ENCODE measurements at regions not wholly inside any gene's neighbourhood (a gene's known extent, or its start where the extent isn't known, plus 50 kb on each side); places are given as distances from the start of the nearest gene placed in this dataset.

- Mint-ChIP-seq H3K27me3 (ENCODE audit: insufficient read depth) (peaks cover 2% of the 10 kb centered on the region), H3K4me3 (no peak overlapping the region), H3K9me3 (peaks cover 9% of the 10 kb centered on the region), H3K27ac (no peak overlapping the region), H3K4me1 (ENCODE audit: low read depth) (no peaks in the 10 kb centered on the region), H3K36me3 (ENCODE audit: low read depth) (no peaks in the 10 kb centered on the region)
- no peak for DNase-seq (ENCODE audit: low spot score)
- intact Hi-C loops (cut with micrococcal nuclease), result no loop called here
These were observed 257.5 kb downstream of the CDH11 start for GRCh38 chr16:64864232-64864809.

DNA sequence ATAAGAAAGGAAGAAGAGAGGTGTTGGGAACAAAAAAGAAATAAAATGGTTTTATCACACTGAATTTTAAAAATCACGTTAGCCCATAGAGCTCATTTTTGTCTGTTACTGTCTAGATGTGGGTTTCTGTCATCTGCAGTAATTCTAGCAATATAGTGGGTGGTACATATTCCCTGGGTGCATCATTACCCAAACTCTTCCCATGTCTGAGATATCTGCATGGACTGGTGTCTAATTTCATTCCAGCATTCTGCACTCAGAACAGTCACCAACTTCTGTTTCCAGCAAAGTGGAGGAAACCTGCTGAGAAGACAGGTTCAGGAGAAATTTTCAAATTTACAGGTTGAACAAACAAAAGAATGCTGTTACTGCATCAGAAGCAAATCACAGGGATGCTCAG is 263.8 kb downstream of the CDH11 start:
- H3K4me3 Mint-ChIP-seq, result no peak overlapping the region
- peaks cover 11% of the 10 kb centered on the region for H3K9me3 Mint-ChIP-seq
- intact Hi-C loops (cut with micrococcal nuclease), result no loop called here
- no peaks in the 10 kb centered on the region for H3K36me3 Mint-ChIP-seq (ENCODE audit: low read depth)
- H3K27me3 Mint-ChIP-seq (ENCODE audit: insufficient read depth), result peaks cover 2% of the 10 kb centered on the region
- DNase-seq (ENCODE audit: low spot score), result no peak
- no peak overlapping the region for H3K27ac Mint-ChIP-seq
- no peaks in the 10 kb centered on the region for H3K4me1 Mint-ChIP-seq (ENCODE audit: low read depth)

- H3K4me3 Mint-ChIP-seq, result no peak overlapping the region
- H3K36me3 Mint-ChIP-seq (ENCODE audit: low read depth), result no peaks in the 10 kb centered on the region
- no peaks in the 10 kb centered on the region for H3K4me1 Mint-ChIP-seq (ENCODE audit: low read depth)
- H3K9me3 Mint-ChIP-seq, result peaks cover 11% of the 10 kb centered on the region
- DNase-seq (ENCODE audit: low spot score), result no peak
- H3K27me3 Mint-ChIP-seq (ENCODE audit: insufficient read depth), result peaks cover 2% of the 10 kb centered on the region
- intact Hi-C loops (cut with micrococcal nuclease), result no loop called here
- no peak overlapping the region for H3K27ac Mint-ChIP-seq
These were observed 264.5 kb downstream of the CDH11 start for GRCh38 chr16:64857411-64857810.

DNA sequence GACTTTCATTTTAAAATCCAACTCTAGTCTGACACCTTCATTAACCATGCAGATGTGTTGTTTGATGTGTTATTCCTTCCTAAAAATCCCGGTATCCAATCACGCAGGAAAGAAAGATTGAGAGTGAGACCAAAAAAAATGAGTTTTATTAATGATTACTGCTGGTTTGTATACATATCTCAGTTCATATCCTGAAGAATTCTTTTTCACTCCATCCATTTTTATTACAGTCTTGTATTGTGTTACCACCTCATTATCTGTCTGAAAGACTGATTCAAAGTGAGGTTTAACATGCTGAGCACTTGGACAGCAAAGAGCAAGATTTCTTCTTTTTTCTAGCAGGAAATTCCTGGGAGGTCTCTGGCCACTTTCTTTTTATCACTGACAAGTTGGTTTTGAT is 268.3 kb downstream of the CDH11 start:
- Mint-ChIP-seq H3K36me3 (ENCODE audit: low read depth) (no peaks in the 10 kb centered on the region), H3K4me3 (no peak overlapping the region), H3K27me3 (ENCODE audit: insufficient read depth) (no peaks in the 10 kb centered on the region), H3K9me3 (peaks cover 11% of the 10 kb centered on the region), H3K27ac (no peak overlapping the region), H3K4me1 (ENCODE audit: low read depth) (no peaks in the 10 kb centered on the region)
- intact Hi-C loops (cut with micrococcal nuclease), result no loop called here
- DNase-seq (ENCODE audit: low spot score), result no peak

GRCh38 chr16:64846966-64847365 is 274.9 kb downstream of the CDH11 start:
- no peak overlapping the region for H3K27ac Mint-ChIP-seq
- H3K4me1 Mint-ChIP-seq (ENCODE audit: low read depth), result no peaks in the 10 kb centered on the region
- H3K27me3 Mint-ChIP-seq (ENCODE audit: insufficient read depth), result no peaks in the 10 kb centered on the region
- no peak overlapping the region for H3K4me3 Mint-ChIP-seq
- H3K9me3 Mint-ChIP-seq, result peaks cover 16% of the 10 kb centered on the region
- DNase-seq (ENCODE audit: low spot score), result no peak
- intact Hi-C loops (cut with micrococcal nuclease), result no loop called here
- no peaks in the 10 kb centered on the region for H3K36me3 Mint-ChIP-seq (ENCODE audit: low read depth)

- no peak for DNase-seq (ENCODE audit: low spot score)
- Mint-ChIP-seq H3K4me1 (ENCODE audit: low read depth) (no peaks in the 10 kb centered on the region), H3K9me3 (peaks cover 21% of the 10 kb centered on the region), H3K27me3 (ENCODE audit: insufficient read depth) (no peaks in the 10 kb centered on the region), H3K27ac (no peak overlapping the region), H3K4me3 (no peak overlapping the region), H3K36me3 (ENCODE audit: low read depth) (no peaks in the 10 kb centered on the region)
- intact Hi-C loops (cut with micrococcal nuclease), result no loop called here
These were observed 276.8 kb downstream of the CDH11 start for GRCh38 chr16:64845071-64845470.

GRCh38 chr16:64841482-64841881 is 280.4 kb downstream of the CDH11 start:
- Mint-ChIP-seq H3K4me1 (ENCODE audit: low read depth) (no peaks in the 10 kb centered on the region), H3K36me3 (ENCODE audit: low read depth) (no peaks in the 10 kb centered on the region), H3K27me3 (ENCODE audit: insufficient read depth) (no peaks in the 10 kb centered on the region), H3K4me3 (no peak overlapping the region), H3K9me3 (peaks cover 34% of the 10 kb centered on the region), H3K27ac (no peak overlapping the region)
- DNase-seq (ENCODE audit: low spot score), result no peak
- intact Hi-C loops (cut with micrococcal nuclease), result no loop called here

GRCh38 chr16:64841071-64841470 is 280.8 kb downstream of the CDH11 start:
- peaks cover 36% of the 10 kb centered on the region for H3K9me3 Mint-ChIP-seq
- no peaks in the 10 kb centered on the region for H3K36me3 Mint-ChIP-seq (ENCODE audit: low read depth)
- intact Hi-C loops (cut with micrococcal nuclease), result no loop called here
- DNase-seq (ENCODE audit: low spot score), result no peak
- H3K4me3 Mint-ChIP-seq, result no peak overlapping the region
- no peaks in the 10 kb centered on the region for H3K27me3 Mint-ChIP-seq (ENCODE audit: insufficient read depth)
- no peaks in the 10 kb centered on the region for H3K4me1 Mint-ChIP-seq (ENCODE audit: low read depth)
- no peak overlapping the region for H3K27ac Mint-ChIP-seq

DNA sequence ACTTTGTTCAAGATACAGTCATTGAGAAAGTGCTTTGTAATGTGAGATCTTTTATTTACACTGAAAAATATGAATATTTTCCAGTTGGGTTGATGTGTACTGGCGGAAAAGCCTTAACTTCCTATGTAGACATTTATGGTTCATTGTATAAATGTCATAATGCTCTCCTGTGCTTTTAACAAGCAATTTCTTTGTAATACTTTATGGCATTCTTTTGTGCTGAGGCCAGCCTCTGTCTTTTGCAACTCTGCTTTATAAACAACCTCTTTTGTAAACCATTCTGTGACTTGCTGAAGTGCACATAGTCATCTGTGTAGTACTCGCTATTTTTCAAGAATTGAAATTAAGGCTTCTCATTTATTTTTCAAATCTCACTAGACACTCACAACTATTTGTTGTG is 291.2 kb downstream of the CDH11 start:
- H3K9me3 Mint-ChIP-seq, result peaks cover 36% of the 10 kb centered on the region
- H3K27ac Mint-ChIP-seq, result no peak overlapping the region
- H3K27me3 Mint-ChIP-seq (ENCODE audit: insufficient read depth), result no peaks in the 10 kb centered on the region
- no peaks in the 10 kb centered on the region for H3K4me1 Mint-ChIP-seq (ENCODE audit: low read depth)
- no peak for DNase-seq (ENCODE audit: low spot score)
- H3K4me3 Mint-ChIP-seq, result no peak overlapping the region
- H3K36me3 Mint-ChIP-seq (ENCODE audit: low read depth), result no peaks in the 10 kb centered on the region
- intact Hi-C loops (cut with micrococcal nuclease), result no loop called here

DNA sequence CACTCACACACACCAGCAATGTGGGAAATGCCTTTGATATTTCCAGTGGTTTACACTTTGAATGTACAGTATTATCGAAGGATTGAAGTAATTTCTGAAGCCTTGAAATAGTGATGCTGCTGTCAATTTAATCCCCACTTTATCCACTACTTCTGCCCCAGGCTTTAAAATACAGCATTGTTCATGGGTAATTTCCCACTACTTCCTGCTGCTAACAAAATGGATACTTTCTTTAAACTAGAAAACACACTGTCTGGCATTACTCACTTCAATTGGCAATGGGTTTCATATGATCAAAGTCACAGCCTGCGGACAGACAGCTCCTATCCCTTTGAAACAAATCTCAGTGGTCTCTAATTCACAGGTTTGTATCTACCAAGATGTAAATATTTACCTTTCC is 292.2 kb downstream of the CDH11 start:
- H3K36me3 Mint-ChIP-seq (ENCODE audit: low read depth), result no peaks in the 10 kb centered on the region
- intact Hi-C loops (cut with micrococcal nuclease), result no loop called here
- H3K9me3 Mint-ChIP-seq, result peaks cover 42% of the 10 kb centered on the region
- no peaks in the 10 kb centered on the region for H3K4me1 Mint-ChIP-seq (ENCODE audit: low read depth)
- H3K4me3 Mint-ChIP-seq, result no peak overlapping the region
- no peak overlapping the region for H3K27ac Mint-ChIP-seq
- no peak for DNase-seq (ENCODE audit: low spot score)
- no peaks in the 10 kb centered on the region for H3K27me3 Mint-ChIP-seq (ENCODE audit: insufficient read depth)

- peaks cover 37% of the 10 kb centered on the region for H3K9me3 Mint-ChIP-seq
- intact Hi-C loops (cut with micrococcal nuclease), result no loop called here
- H3K27ac Mint-ChIP-seq, result no peak overlapping the region
- H3K36me3 Mint-ChIP-seq (ENCODE audit: low read depth), result no peaks in the 10 kb centered on the region
- no peaks in the 10 kb centered on the region for H3K4me1 Mint-ChIP-seq (ENCODE audit: low read depth)
- no peaks in the 10 kb centered on the region for H3K27me3 Mint-ChIP-seq (ENCODE audit: insufficient read depth)
- H3K4me3 Mint-ChIP-seq, result no peak overlapping the region
- no peak for DNase-seq (ENCODE audit: low spot score)
These were observed 295.5 kb downstream of the CDH11 start for GRCh38 chr16:64826374-64826773.

DNA sequence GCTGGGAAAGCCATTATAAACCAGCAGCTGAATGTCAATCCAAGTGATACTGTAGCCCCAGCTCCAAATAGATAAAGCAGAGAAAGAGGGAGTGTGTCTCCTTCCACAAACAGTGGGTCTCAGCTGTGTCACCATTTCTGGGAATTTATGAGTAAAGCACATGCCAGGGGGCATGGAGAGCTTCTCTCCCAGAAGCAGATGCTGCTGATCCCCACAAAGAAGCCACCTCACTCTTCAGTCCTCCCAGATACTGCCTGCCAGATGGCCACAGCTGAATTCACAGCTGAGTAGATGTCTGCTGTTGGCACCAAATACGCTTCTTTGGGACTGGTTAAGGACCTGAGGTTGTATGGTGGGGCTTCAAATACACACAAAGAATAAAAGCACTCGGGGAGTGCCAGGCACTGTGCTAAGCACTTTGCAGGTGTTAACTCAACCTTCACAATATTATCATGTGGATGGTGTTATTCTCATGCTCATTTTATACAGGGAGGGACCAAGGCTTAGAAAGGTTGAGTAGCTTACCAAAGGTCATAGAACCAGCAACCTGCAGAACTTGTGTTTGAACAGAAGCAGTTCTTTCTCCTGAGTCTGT is 298.3 kb downstream of the CDH11 start:
- intact Hi-C loops (cut with micrococcal nuclease), result no loop called here
- Mint-ChIP-seq H3K9me3 (peaks cover 43% of the 10 kb centered on the region), H3K27ac (no peak overlapping the region), H3K4me1 (ENCODE audit: low read depth) (no peaks in the 10 kb centered on the region), H3K4me3 (no peak overlapping the region), H3K27me3 (ENCODE audit: insufficient read depth) (no peaks in the 10 kb centered on the region), H3K36me3 (ENCODE audit: low read depth) (no peaks in the 10 kb centered on the region)
- DNase-seq (ENCODE audit: low spot score), result no peak

GRCh38 chr16:64809876-64810629 is 311.8 kb downstream of the CDH11 start:
- Mint-ChIP-seq H3K36me3 (ENCODE audit: low read depth) (no peaks in the 10 kb centered on the region), H3K9me3 (peaks cover 19% of the 10 kb centered on the region), H3K4me3 (no peak overlapping the region), H3K27ac (no peak overlapping the region), H3K4me1 (ENCODE audit: low read depth) (no peaks in the 10 kb centered on the region), H3K27me3 (ENCODE audit: insufficient read depth) (no peaks in the 10 kb centered on the region)
- DNase-seq (ENCODE audit: low spot score), result no peak
- intact Hi-C loops (cut with micrococcal nuclease), result no loop called here
